ENCODE measurements at regions not wholly inside any gene's neighbourhood (a gene's known extent, or its start where the extent isn't known, plus 50 kb on each side); places are given as distances from the start of the nearest gene placed in this dataset.

GRCh38 chr12:131327521-131328488 is 374.1 kb downstream of the ADGRD1 start:
- Histone ChIP-seq H4K20me1 (replicated peaks in 1 of 2; ENCODE audit: control insufficient read depth in 1 of 2, insufficient read depth in 2 of 2, low read length in 2 of 2) (no peaks in the 10 kb centered on the region), H2AFZ (ENCODE audit: low read length) (no peak overlapping the region), H3K79me1 (ENCODE audit: low read depth, low read length) (no peaks in the 10 kb centered on the region), H2AK5ac (ENCODE audit: low read depth, low read length) (no peak overlapping the region), H4K8ac (ENCODE audit: extremely low read depth, insufficient read depth, low read length) (no peak overlapping the region; the same call in 1 of the 2 replicates), H2BK20ac (ENCODE audit: low read length) (no peak overlapping the region), H3K18ac (ENCODE audit: extremely low read depth, low read length) (no peak overlapping the region), H3K27ac (ENCODE audit: low read depth, low read length) (no peak overlapping the region), H3K4me3 (ENCODE audit: extremely low read depth in 1 of 4, insufficient read depth in 2 of 4, low read depth in 3 of 4, low read length in 4 of 4) (no peak overlapping the region), H3K79me2 (ENCODE audit: control insufficient read depth in 1 of 2, insufficient read depth in 2 of 2, low read length in 2 of 2) (no peaks in the 10 kb centered on the region), H2BK5ac (ENCODE audit: low read depth, low read length) (no peak overlapping the region), H3K27me3 (replicated peaks in 1 of 4; ENCODE audit: control insufficient read depth in 3 of 4, extremely low read depth in 1 of 4, insufficient read depth in 3 of 4, low read length in 3 of 4) (no peaks in the 10 kb centered on the region), H3K4me2 (ENCODE audit: insufficient read depth in 1 of 2, low read depth in 2 of 2, low read length in 2 of 2) (no peak overlapping the region), H3K36me3 (ENCODE audit: control insufficient read depth in 2 of 4, insufficient read depth in 4 of 4, low read length in 3 of 4) (no peaks in the 10 kb centered on the region), H3K9ac (replicated peaks in 1 of 4; ENCODE audit: extremely low read depth in 1 of 4, low read depth in 3 of 4, low read length in 3 of 4) (no peak overlapping the region), H2BK15ac (ENCODE audit: low read length) (no peak overlapping the region), H2BK120ac (replicated peaks; ENCODE audit: low read depth, low read length) (no peak overlapping the region), H3K14ac (ENCODE audit: insufficient read length) (no peak overlapping the region), H3K9me3 (ENCODE audit: insufficient read depth in 2 of 2, low read depth in 1 of 2, low read length in 1 of 2) (peaks cover 5 to 10% of the 10 kb centered on the region in 2 experiments; a peak in 1 of 4 replicates), H4K91ac (replicated peaks; ENCODE audit: insufficient read length, low read length) (no peak overlapping the region), H4K5ac (ENCODE audit: insufficient read length, low read depth, low read length) (no peak overlapping the region), H3K4me1 (replicated peaks in 1 of 4; ENCODE audit: control insufficient read depth in 3 of 4, insufficient read depth in 4 of 4, low read length in 3 of 4) (no peaks in the 10 kb centered on the region; a peak in 1 of 7 replicates), H3K56ac (replicated peaks; ENCODE audit: insufficient read length, low read depth, low read length) (no peak overlapping the region), H3K23me2 (ENCODE audit: low read depth, low read length) (peaks cover 10% of the 10 kb centered on the region; the same call in 1 of the 2 replicates), H2BK12ac (ENCODE audit: low read depth, low read length) (no peak overlapping the region), H3K23ac (ENCODE audit: insufficient read length) (no peak overlapping the region), H3K4ac (replicated peaks; ENCODE audit: insufficient read length, low read depth, low read length) (no peak overlapping the region)
- CTCF ChIA-PET (ENCODE audit: partially characterized antibody) = interaction anchor here (0.7 to 0.9 kb wide), 3 partner anchors 63 to 128 kb away, joined by 3 to 4 read pairs (median 3); no protein-coding TSS in a partner anchor
- TF ChIP-seq RAD21 (IDR thresholded peaks at IDR 0.05 in 1 of 2, conservative IDR thresholded peaks at IDR 0.05 in 1 of 2; ENCODE audit: low read depth in 2 of 2, low read length in 2 of 2) (peak; percentile 63 to 71), TAF1 (IDR thresholded peaks at IDR 0.05; ENCODE audit: low read depth, low read length) (no peak)
- TF ChIP-seq, protein P1, sequence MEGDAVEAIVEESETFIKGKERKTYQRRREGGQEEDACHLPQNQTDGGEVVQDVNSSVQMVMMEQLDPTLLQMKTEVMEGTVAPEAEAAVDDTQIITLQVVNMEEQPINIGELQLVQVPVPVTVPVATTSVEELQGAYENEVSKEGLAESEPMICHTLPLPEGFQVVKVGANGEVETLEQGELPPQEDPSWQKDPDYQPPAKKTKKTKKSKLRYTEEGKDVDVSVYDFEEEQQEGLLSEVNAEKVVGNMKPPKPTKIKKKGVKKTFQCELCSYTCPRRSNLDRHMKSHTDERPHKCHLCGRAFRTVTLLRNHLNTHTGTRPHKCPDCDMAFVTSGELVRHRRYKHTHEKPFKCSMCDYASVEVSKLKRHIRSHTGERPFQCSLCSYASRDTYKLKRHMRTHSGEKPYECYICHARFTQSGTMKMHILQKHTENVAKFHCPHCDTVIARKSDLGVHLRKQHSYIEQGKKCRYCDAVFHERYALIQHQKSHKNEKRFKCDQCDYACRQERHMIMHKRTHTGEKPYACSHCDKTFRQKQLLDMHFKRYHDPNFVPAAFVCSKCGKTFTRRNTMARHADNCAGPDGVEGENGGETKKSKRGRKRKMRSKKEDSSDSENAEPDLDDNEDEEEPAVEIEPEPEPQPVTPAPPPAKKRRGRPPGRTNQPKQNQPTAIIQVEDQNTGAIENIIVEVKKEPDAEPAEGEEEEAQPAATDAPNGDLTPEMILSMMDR (IDR thresholded peaks at IDR 0.05; ENCODE audit: control extremely low read depth in 1 of 3, insufficient read depth in 1 of 3, low read depth in 1 of 3, low read length in 3 of 3) = peak; percentile 60 to 72 (median 67)
- WGBS, 2 experiments (ENCODE audit: extremely low coverage in 1 of 2, insufficient coverage in 1 of 2, insufficient read length in 1 of 2, insufficient replicate concordance in 2 of 2, low coverage in 1 of 2, low lambda C conversion rate in 2 of 2, missing lambda C conversion rate in 1 of 2) = 89% methylated on average over 18 of the region's 25 CpGs; no CpG with 5 or more reads in 1 of the 2 experiments
- FAIRE-seq (no peak), DNase-seq (ENCODE audit: low read depth in 1 of 2, low spot score in 2 of 2) (peak in 1 of 2 experiments; percentile 45)
- POLR2A ChIA-PET (ENCODE audit: partially characterized antibody) = no interaction called here

Measured in H1 (cell line).